ENCODE measurements at regions not wholly inside any gene's neighbourhood (a gene's known extent, or its start where the extent isn't known, plus 50 kb on each side); places are given as distances from the start of the nearest gene placed in this dataset.

DNA sequence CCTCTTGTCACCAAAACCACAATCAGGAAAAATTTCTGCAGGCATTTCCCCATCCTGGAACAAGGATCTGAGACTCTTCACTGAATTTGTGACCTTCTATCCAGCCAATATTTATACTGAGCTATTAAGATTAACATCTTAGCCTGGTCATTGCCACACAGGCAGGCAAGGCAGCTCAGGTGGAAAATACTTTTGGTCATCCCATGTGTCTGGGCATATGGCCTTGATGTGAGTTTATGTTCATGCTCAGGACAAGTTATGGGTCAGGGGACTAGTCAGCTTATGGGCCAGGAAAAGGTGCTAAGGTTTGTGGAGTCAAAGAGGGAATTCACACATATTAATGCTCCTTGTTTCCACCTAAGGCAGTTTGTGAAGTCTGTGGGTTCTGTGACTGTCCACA, 124.3 kb upstream of the TOP3B start:
- no peaks in the 10 kb centered on the region for H3F3A ChIP-seq (ENCODE audit: insufficient read depth, low read length, poor library complexity, severe bottlenecking)
- H3K27me3 ChIP-seq (ENCODE audit: insufficient read depth, low read depth, low read length): no peaks in the 10 kb centered on the region
- no peak overlapping the region for H2AFZ ChIP-seq (ENCODE audit: low read depth, low read length)
- no peaks in the 10 kb centered on the region for H3K36me3 ChIP-seq (ENCODE audit: insufficient read depth, low read length)
- no peak overlapping the region for H3K27ac ChIP-seq (ENCODE audit: low read length)
- no peaks in the 10 kb centered on the region for H3K9me3 ChIP-seq (ENCODE audit: low read length)
- no peak overlapping the region for H3K9ac ChIP-seq (ENCODE audit: low read length)
- no peaks in the 10 kb centered on the region for H4K20me1 ChIP-seq (ENCODE audit: insufficient read depth)
- no peak for TF ChIP-seq RAD21 (conservative IDR thresholded peaks at IDR 0.05)
- TF ChIP-seq EP300 (conservative IDR thresholded peaks at IDR 0.05; ENCODE audit: poor library complexity, severe bottlenecking): no peak
- TF ChIP-seq SMC3 (conservative IDR thresholded peaks at IDR 0.05; ENCODE audit: poor library complexity): no peak
- TF ChIP-seq MXI1 (conservative IDR thresholded peaks at IDR 0.05; ENCODE audit: poor library complexity, severe bottlenecking): no peak
- no peak for TF ChIP-seq POLR2AphosphoS5 (IDR thresholded peaks at IDR 0.05)
- no peak for TF ChIP-seq TAF1 (IDR thresholded peaks at IDR 0.05; ENCODE audit: low read depth)
- TF ChIP-seq CTCF (IDR thresholded peaks at IDR 0.05; ENCODE audit: poor library complexity, severe bottlenecking): no peak
- no peak for TF ChIP-seq REST (IDR thresholded peaks at IDR 0.05; ENCODE audit: borderline replicate concordance)
- no peak for TF ChIP-seq EZH2 (IDR thresholded peaks at IDR 0.05; ENCODE audit: borderline replicate concordance, insufficient read depth, low read length, poor library complexity, severe bottlenecking)
- no peaks in the 10 kb centered on the region for H3K9me2 ChIP-seq (ENCODE audit: insufficient read depth, low read length)
- no peak overlapping the region for H3K4me3 ChIP-seq (ENCODE audit: low read length)
- no peak overlapping the region for H3K4me2 ChIP-seq (ENCODE audit: low read length)
- H3K79me2 ChIP-seq (replicated peaks; ENCODE audit: insufficient read depth, low read length): no peaks in the 10 kb centered on the region

GRCh38 chr22:22105364-22105763, 122.8 kb upstream of the TOP3B start:
- Histone ChIP-seq H3K36me3 (ENCODE audit: insufficient read depth, low read length) (no peaks in the 10 kb centered on the region), H3K27ac (ENCODE audit: low read length) (no peak overlapping the region), H4K20me1 (ENCODE audit: insufficient read depth) (no peaks in the 10 kb centered on the region), H3K79me2 (replicated peaks; ENCODE audit: insufficient read depth, low read length) (no peaks in the 10 kb centered on the region), H3K9me3 (ENCODE audit: low read length) (no peaks in the 10 kb centered on the region), H2AFZ (ENCODE audit: low read depth, low read length) (no peak overlapping the region), H3K4me2 (ENCODE audit: low read length) (no peak overlapping the region), H3K9me2 (ENCODE audit: insufficient read depth, low read length) (no peaks in the 10 kb centered on the region), H3K4me3 (ENCODE audit: low read length) (no peak overlapping the region), H3F3A (ENCODE audit: insufficient read depth, low read length, poor library complexity, severe bottlenecking) (no peaks in the 10 kb centered on the region), H3K27me3 (ENCODE audit: insufficient read depth, low read depth, low read length) (no peaks in the 10 kb centered on the region), H3K9ac (ENCODE audit: low read length) (no peak overlapping the region)
- no peak for TF ChIP-seq EZH2 (IDR thresholded peaks at IDR 0.05; ENCODE audit: borderline replicate concordance, insufficient read depth, low read length, poor library complexity, severe bottlenecking)
